Fibroblast of skin of scalp (primary cell): ENCODE measurements at regions not wholly inside any gene's neighbourhood (a gene's known extent, or its start where the extent isn't known, plus 50 kb on each side); places are given as distances from the start of the nearest gene placed in this dataset.

ENCODE experiments used
- DNase-seq: peaks from one replicate; pipeline ENCODE4 v3.0.0-alpha.2; 2013

GRCh38 chr13:110097013-110097412 lies 209.9 kb downstream of the COL4A1 start:
- DNase-seq: no peak

DNA sequence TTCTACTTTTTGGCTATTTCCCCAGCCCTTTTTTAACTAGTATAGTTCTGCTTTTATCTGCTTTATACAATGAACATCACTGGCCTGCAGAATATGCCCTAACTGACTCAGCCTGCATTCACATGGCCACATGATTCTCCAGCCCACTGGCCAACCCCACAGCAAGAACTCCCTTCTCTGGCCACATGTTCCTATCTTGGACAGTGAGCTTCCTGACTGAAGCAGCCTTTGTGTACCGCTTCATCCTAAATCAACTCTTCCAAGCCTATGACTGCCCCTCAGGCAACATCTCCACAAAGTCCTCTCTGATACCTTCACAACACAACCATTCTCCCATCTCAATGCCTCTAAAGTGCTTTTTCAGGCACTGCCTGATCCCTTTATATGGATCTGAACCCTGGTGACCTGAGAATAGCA lies 214.1 kb downstream of the COL4A1 start:
- no peak for DNase-seq

GRCh38 chr13:110089815-110090214 lies 217.1 kb downstream of the COL4A1 start:
- no peak for DNase-seq

- no peak for DNase-seq
Observed at GRCh38 chr13:110089100-110089499, 217.9 kb downstream of the COL4A1 start.

GRCh38 chr13:110073982-110074381 lies 233.0 kb downstream of the COL4A1 start:
- no peak for DNase-seq

DNA sequence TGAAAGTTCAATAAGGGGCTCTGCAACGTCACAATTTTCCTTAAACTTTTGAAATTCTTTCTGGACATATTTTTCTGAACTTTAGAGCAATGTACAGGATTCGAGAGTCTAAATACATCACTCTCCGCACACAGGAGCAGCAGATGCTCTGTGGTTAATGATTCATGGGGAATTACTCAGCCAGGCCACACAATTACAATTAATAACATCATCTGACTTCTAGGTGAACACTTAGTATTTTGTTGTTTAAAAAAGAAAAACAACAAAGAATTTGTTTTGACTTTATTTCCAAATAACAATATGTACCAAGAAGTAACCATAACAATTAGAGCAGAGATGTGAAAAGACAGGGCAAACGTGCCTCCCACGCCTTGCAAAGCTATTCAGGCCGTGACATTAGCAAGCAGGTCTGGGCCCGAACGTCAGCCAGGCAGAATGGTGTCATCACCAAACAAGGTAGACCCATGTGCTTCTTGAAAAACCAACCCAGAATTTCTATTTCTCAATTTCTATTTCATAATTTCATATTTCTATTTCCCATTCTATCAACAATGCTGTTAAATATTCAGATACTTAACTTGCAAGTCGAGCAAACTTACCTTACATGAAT lies 236.3 kb downstream of the COL4A1 start:
- peak; percentile 74 for DNase-seq

- DNase-seq: no peak
Observed at GRCh38 chr13:110070046-110070445, 236.9 kb downstream of the COL4A1 start.

DNA sequence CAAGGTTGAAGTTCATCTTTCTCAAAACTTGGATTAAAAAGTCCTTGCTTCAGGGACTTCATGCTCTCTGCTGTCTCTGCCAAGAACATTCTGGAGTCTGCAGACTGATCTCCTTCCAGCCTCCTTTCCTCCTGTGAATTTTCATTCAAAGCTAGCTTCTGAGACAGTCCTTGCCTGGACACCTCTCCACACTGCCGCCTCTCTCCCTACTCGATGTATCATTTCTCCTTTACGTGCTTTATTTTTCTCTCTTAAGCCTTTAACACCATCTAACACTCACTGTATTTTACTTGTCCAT lies 238.8 kb downstream of the COL4A1 start:
- no peak for DNase-seq

GRCh38 chr13:110067355-110068175 lies 239.4 kb downstream of the COL4A1 start:
- DNase-seq: no peak

DNA sequence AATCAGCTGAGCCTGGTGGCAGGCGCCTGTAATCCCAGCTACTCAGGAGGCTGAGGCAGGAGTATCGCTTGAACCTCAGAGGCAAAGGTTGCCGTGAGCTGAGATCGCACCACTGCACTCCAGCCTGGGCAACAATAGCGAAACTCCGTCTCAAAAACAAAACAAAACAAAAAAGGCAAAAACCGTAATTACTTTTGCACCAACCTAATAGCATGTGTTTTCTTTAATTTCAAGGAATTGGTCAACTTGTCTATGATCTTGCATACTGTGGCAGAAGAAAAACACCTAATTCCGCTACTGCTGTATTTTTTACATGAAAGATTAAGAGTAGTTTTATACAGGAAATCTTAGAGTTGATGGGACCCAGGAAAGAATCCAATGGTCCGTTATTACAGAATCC lies 241.2 kb downstream of the COL4A1 start:
- DNase-seq: no peak

- DNase-seq: no peak
Observed at GRCh38 chr13:110063490-110064421, 243.2 kb downstream of the COL4A1 start.

- DNase-seq: no peak
Observed at GRCh38 chr13:110062777-110063442, 244.0 kb downstream of the COL4A1 start.

GRCh38 chr13:110062077-110062776 lies 244.7 kb downstream of the COL4A1 start:
- DNase-seq: no peak

- DNase-seq: no peak
Observed at GRCh38 chr13:110061270-110061669, 245.7 kb downstream of the COL4A1 start.

DNA sequence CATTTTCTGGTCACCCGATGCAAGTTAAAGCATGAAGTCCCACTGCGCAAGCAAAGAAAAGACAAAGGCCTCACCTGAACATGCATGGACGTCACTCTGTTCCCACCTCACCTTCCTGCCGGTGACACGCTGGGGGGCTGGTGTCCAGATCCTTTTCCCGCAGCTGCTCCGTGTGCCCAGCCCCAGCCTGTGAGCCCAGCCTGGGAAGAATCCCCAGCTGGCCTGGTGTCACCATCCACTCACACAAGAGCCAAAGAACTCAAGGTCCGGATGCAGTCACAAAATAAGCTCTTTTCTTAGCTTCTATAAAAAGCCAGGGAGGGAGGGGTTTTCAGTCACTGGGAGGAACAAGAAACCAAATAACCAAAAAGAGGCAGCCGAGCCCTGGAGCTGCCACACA lies 249.9 kb downstream of the COL4A1 start:
- no peak for DNase-seq

DNA sequence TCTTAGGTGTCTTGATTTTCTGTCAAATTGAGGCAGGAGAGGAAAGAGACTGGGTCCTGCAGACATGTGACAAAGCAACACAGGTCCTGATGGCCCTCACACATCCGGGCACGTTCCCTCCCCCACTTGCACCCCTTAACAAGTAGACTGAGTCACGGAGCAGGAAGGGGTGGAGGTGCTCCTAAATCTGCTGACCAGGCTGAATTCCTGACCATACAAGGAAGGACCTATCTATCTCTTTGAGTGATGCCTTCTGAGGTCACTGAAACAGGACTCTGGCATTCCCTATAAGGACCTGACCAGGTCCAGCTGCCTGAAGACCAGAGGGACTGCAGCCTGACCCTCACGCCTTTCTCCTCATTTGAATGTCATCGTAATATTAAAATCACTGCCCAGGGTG lies 250.3 kb downstream of the COL4A1 start:
- no peak for DNase-seq

- DNase-seq: no peak
Observed at GRCh38 chr13:110055089-110055488, 251.9 kb downstream of the COL4A1 start.

- no peak for DNase-seq
Observed at GRCh38 chr13:110054041-110054440, 252.9 kb downstream of the COL4A1 start.

- peak; percentile 19 for DNase-seq
Observed at GRCh38 chr13:110047496-110047895, 259.5 kb downstream of the COL4A1 start.

DNA sequence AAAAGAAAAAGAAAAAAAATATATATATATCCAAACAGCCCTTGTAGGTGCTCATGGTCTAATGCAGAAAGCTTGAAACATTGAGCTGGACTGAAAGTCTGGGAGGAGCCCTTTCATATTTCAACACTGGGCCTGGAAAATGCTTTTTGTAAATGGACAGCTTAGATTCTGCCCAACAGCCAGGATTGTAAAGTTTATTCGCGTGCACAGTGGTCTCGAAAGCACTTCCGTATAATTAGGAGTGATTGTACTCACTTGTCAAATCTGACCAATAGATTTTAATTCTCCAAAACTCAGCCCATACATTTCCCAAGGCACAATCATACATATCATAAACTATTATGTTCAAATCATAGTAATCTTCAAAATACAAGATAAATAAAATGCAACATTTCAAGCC lies 260.1 kb downstream of the COL4A1 start:
- no peak for DNase-seq

DNA sequence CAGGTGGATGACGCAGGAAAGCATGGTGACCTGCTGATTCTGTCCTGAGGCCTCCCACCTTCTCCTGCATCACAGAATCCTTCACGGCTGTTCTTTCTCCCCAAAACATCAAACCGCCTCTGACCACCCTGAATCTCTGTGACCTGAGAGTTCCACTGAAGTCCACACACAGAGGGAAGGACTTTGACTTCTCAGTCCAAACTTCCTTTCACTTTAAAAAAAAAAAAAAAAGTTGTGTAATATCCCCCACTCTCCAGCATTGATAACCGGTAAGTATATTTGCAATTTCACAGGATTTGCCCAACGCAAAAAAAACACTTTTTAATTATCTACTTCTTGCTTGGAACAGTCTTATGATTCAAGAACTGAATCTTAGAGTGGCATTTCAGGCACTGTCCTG lies 259.5 kb upstream of the IRS2 start:
- no peak for DNase-seq

DNA sequence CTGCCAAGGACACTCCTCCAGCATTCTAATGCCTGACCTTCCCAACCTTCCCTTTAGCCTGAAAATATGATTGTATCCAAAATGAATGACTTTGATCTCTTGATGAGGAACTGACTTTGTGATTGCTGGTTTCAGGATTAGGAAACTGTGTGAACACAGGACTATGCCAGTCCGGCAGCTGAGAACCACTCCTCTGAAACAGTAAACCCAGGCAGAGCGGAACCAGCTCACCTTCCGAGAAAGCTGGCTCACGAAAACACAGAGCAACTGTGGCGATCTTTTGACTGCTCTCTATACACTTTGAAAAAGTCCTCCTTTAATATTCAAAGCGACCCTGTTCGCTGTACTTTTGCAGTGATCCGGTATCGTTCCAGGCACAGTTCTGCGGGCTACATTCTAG lies 258.8 kb upstream of the IRS2 start:
- DNase-seq: no peak
